ENCODE measurements at regions not wholly inside any gene's neighbourhood (a gene's known extent, or its start where the extent isn't known, plus 50 kb on each side); places are given as distances from the start of the nearest gene placed in this dataset.

GRCh38 chr1:59159557-59160203 is 137.2 kb upstream of the FGGY start:
- Histone ChIP-seq H3K4me1 (ENCODE audit: control insufficient read depth, insufficient read depth, low read length) (peaks cover 8% of the 10 kb centered on the region), H3K9ac (ENCODE audit: low read depth, low read length) (no peak overlapping the region), H3K9me3 (ENCODE audit: control insufficient read depth, insufficient read depth, low read length) (peaks cover 3% of the 10 kb centered on the region), H3K27me3 (ENCODE audit: control insufficient read depth, insufficient read depth, low read length) (no peaks in the 10 kb centered on the region), H3K36me3 (ENCODE audit: control insufficient read depth, insufficient read depth, low read length) (no peaks in the 10 kb centered on the region), H3K4me3 (ENCODE audit: low read depth, low read length) (no peak overlapping the region)

GRCh38 chr1:59161136-59161535 is 135.8 kb upstream of the FGGY start:
- Histone ChIP-seq H3K36me3 (ENCODE audit: control insufficient read depth, insufficient read depth, low read length) (no peaks in the 10 kb centered on the region), H3K9ac (ENCODE audit: low read depth, low read length) (no peak overlapping the region), H3K9me3 (ENCODE audit: control insufficient read depth, insufficient read depth, low read length) (peaks cover 3% of the 10 kb centered on the region), H3K4me1 (ENCODE audit: control insufficient read depth, insufficient read depth, low read length) (peaks cover 8% of the 10 kb centered on the region), H3K4me3 (ENCODE audit: low read depth, low read length) (no peak overlapping the region), H3K27me3 (ENCODE audit: control insufficient read depth, insufficient read depth, low read length) (no peaks in the 10 kb centered on the region)

- H3K9ac ChIP-seq (ENCODE audit: low read depth, low read length) = no peak overlapping the region
- no peak overlapping the region for H3K4me3 ChIP-seq (ENCODE audit: low read depth, low read length)
- H3K27me3 ChIP-seq (ENCODE audit: control insufficient read depth, insufficient read depth, low read length) = no peaks in the 10 kb centered on the region
- H3K4me1 ChIP-seq (ENCODE audit: control insufficient read depth, insufficient read depth, low read length) = no peaks in the 10 kb centered on the region
- peaks cover 3% of the 10 kb centered on the region for H3K9me3 ChIP-seq (ENCODE audit: control insufficient read depth, insufficient read depth, low read length)
- no peaks in the 10 kb centered on the region for H3K36me3 ChIP-seq (ENCODE audit: control insufficient read depth, insufficient read depth, low read length)
Measured at GRCh38 chr1:59162665-59163064, 134.2 kb upstream of the FGGY start.

- H3K9ac ChIP-seq (ENCODE audit: low read depth, low read length) = no peak overlapping the region
- H3K36me3 ChIP-seq (ENCODE audit: control insufficient read depth, insufficient read depth, low read length) = no peaks in the 10 kb centered on the region
- no peak overlapping the region for H3K4me3 ChIP-seq (ENCODE audit: low read depth, low read length)
- H3K27me3 ChIP-seq (ENCODE audit: control insufficient read depth, insufficient read depth, low read length) = no peaks in the 10 kb centered on the region
- no peaks in the 10 kb centered on the region for H3K9me3 ChIP-seq (ENCODE audit: control insufficient read depth, insufficient read depth, low read length)
- no peaks in the 10 kb centered on the region for H3K4me1 ChIP-seq (ENCODE audit: control insufficient read depth, insufficient read depth, low read length)
Measured at GRCh38 chr1:59163268-59164092, 133.4 kb upstream of the FGGY start.

- H3K9ac ChIP-seq (ENCODE audit: low read depth, low read length) = no peak overlapping the region
- no peaks in the 10 kb centered on the region for H3K4me1 ChIP-seq (ENCODE audit: control insufficient read depth, insufficient read depth, low read length)
- H3K9me3 ChIP-seq (ENCODE audit: control insufficient read depth, insufficient read depth, low read length) = no peaks in the 10 kb centered on the region
- no peaks in the 10 kb centered on the region for H3K36me3 ChIP-seq (ENCODE audit: control insufficient read depth, insufficient read depth, low read length)
- no peaks in the 10 kb centered on the region for H3K27me3 ChIP-seq (ENCODE audit: control insufficient read depth, insufficient read depth, low read length)
- H3K4me3 ChIP-seq (ENCODE audit: low read depth, low read length) = no peak overlapping the region
Measured at GRCh38 chr1:59164371-59164770, 132.5 kb upstream of the FGGY start.

GRCh38 chr1:59165353-59165752 is 131.5 kb upstream of the FGGY start:
- no peak overlapping the region for H3K4me3 ChIP-seq (ENCODE audit: low read depth, low read length)
- H3K27me3 ChIP-seq (ENCODE audit: control insufficient read depth, insufficient read depth, low read length) = no peaks in the 10 kb centered on the region
- no peaks in the 10 kb centered on the region for H3K4me1 ChIP-seq (ENCODE audit: control insufficient read depth, insufficient read depth, low read length)
- no peaks in the 10 kb centered on the region for H3K36me3 ChIP-seq (ENCODE audit: control insufficient read depth, insufficient read depth, low read length)
- no peak overlapping the region for H3K9ac ChIP-seq (ENCODE audit: low read depth, low read length)
- H3K9me3 ChIP-seq (ENCODE audit: control insufficient read depth, insufficient read depth, low read length) = no peaks in the 10 kb centered on the region

- no peak overlapping the region for H3K9ac ChIP-seq (ENCODE audit: low read depth, low read length)
- no peak overlapping the region for H3K4me3 ChIP-seq (ENCODE audit: low read depth, low read length)
- H3K4me1 ChIP-seq (ENCODE audit: control insufficient read depth, insufficient read depth, low read length) = no peaks in the 10 kb centered on the region
- no peaks in the 10 kb centered on the region for H3K9me3 ChIP-seq (ENCODE audit: control insufficient read depth, insufficient read depth, low read length)
- H3K36me3 ChIP-seq (ENCODE audit: control insufficient read depth, insufficient read depth, low read length) = no peaks in the 10 kb centered on the region
- no peaks in the 10 kb centered on the region for H3K27me3 ChIP-seq (ENCODE audit: control insufficient read depth, insufficient read depth, low read length)
Measured at GRCh38 chr1:59169703-59170102, 127.2 kb upstream of the FGGY start.

GRCh38 chr1:59170659-59171058 is 126.2 kb upstream of the FGGY start:
- Histone ChIP-seq H3K4me3 (ENCODE audit: low read depth, low read length) (no peak overlapping the region), H3K27me3 (ENCODE audit: control insufficient read depth, insufficient read depth, low read length) (no peaks in the 10 kb centered on the region), H3K36me3 (ENCODE audit: control insufficient read depth, insufficient read depth, low read length) (no peaks in the 10 kb centered on the region), H3K9ac (ENCODE audit: low read depth, low read length) (no peak overlapping the region), H3K4me1 (ENCODE audit: control insufficient read depth, insufficient read depth, low read length) (no peaks in the 10 kb centered on the region), H3K9me3 (ENCODE audit: control insufficient read depth, insufficient read depth, low read length) (no peaks in the 10 kb centered on the region)

- Histone ChIP-seq H3K27me3 (ENCODE audit: control insufficient read depth, insufficient read depth, low read length) (no peaks in the 10 kb centered on the region), H3K4me1 (ENCODE audit: control insufficient read depth, insufficient read depth, low read length) (no peaks in the 10 kb centered on the region), H3K9me3 (ENCODE audit: control insufficient read depth, insufficient read depth, low read length) (no peaks in the 10 kb centered on the region), H3K9ac (ENCODE audit: low read depth, low read length) (no peak overlapping the region), H3K4me3 (ENCODE audit: low read depth, low read length) (no peak overlapping the region), H3K36me3 (ENCODE audit: control insufficient read depth, insufficient read depth, low read length) (no peaks in the 10 kb centered on the region)
Measured at GRCh38 chr1:59171788-59172187, 125.1 kb upstream of the FGGY start.

GRCh38 chr1:59172693-59173092 is 124.2 kb upstream of the FGGY start:
- no peaks in the 10 kb centered on the region for H3K4me1 ChIP-seq (ENCODE audit: control insufficient read depth, insufficient read depth, low read length)
- H3K9me3 ChIP-seq (ENCODE audit: control insufficient read depth, insufficient read depth, low read length) = no peaks in the 10 kb centered on the region
- no peak overlapping the region for H3K4me3 ChIP-seq (ENCODE audit: low read depth, low read length)
- no peak overlapping the region for H3K9ac ChIP-seq (ENCODE audit: low read depth, low read length)
- no peaks in the 10 kb centered on the region for H3K27me3 ChIP-seq (ENCODE audit: control insufficient read depth, insufficient read depth, low read length)
- H3K36me3 ChIP-seq (ENCODE audit: control insufficient read depth, insufficient read depth, low read length) = no peaks in the 10 kb centered on the region

GRCh38 chr1:59173721-59174120 is 123.2 kb upstream of the FGGY start:
- H3K4me3 ChIP-seq (ENCODE audit: low read depth, low read length) = no peak overlapping the region
- no peaks in the 10 kb centered on the region for H3K9me3 ChIP-seq (ENCODE audit: control insufficient read depth, insufficient read depth, low read length)
- no peaks in the 10 kb centered on the region for H3K36me3 ChIP-seq (ENCODE audit: control insufficient read depth, insufficient read depth, low read length)
- H3K9ac ChIP-seq (ENCODE audit: low read depth, low read length) = no peak overlapping the region
- H3K4me1 ChIP-seq (ENCODE audit: control insufficient read depth, insufficient read depth, low read length) = no peaks in the 10 kb centered on the region
- no peaks in the 10 kb centered on the region for H3K27me3 ChIP-seq (ENCODE audit: control insufficient read depth, insufficient read depth, low read length)

- Histone ChIP-seq H3K4me1 (ENCODE audit: control insufficient read depth, insufficient read depth, low read length) (peaks cover 4% of the 10 kb centered on the region), H3K9ac (ENCODE audit: low read depth, low read length) (no peak overlapping the region), H3K9me3 (ENCODE audit: control insufficient read depth, insufficient read depth, low read length) (no peaks in the 10 kb centered on the region), H3K27me3 (ENCODE audit: control insufficient read depth, insufficient read depth, low read length) (no peaks in the 10 kb centered on the region), H3K4me3 (ENCODE audit: low read depth, low read length) (no peak overlapping the region), H3K36me3 (ENCODE audit: control insufficient read depth, insufficient read depth, low read length) (no peaks in the 10 kb centered on the region)
Measured at GRCh38 chr1:59176471-59176870, 120.4 kb upstream of the FGGY start.

All from iPS-15b (cell line).